SK-N-SH (cell line): ENCODE measurements at regions not wholly inside any gene's neighbourhood (a gene's known extent, or its start where the extent isn't known, plus 50 kb on each side); places are given as distances from the start of the nearest gene placed in this dataset.

Source experiments
- CTCF ChIA-PET: fragments of 300-600, 350-600 bp; formaldehyde crosslinking; extraction: SDS; loops from one replicate; lab custom pipeline; 2021; lab: Yijun Ruan, JAX
- POLR2A ChIA-PET: fragments of 350-600 bp; sonication (Branson Sonifier 250); formaldehyde crosslinking; extraction: SDS; loops from one replicate; lab custom pipeline; 2020; ENCODE audit warnings: antibody characterized with exemption, inconsistent platforms; lab: Yijun Ruan, JAX
- DNase-seq: peaks from one replicate; pipeline ENCODE4 v3.0.0; 2012
- H2AFZ ChIP-seq: fragments of 200-600 bp; sonication (generic); 2 replicates; pipeline ENCODE4 v1.8.1; 2016; ENCODE audit warnings: antibody characterized with exemption, mild to moderate bottlenecking, low read depth
- H3F3A ChIP-seq: fragments of 200-600 bp; sonication (generic); replicated peaks from 2 replicates; pipeline ENCODE3; 2016; ENCODE audit warnings: antibody characterized with exemption, mild to moderate bottlenecking; ENCODE audit not compliant: insufficient read depth
- H3K27ac ChIP-seq, 2 experiments: fragments of 200-500 bp in 1 of 2; fragments of 200-600 bp in 1 of 2; sonication (Bioruptor generic) in 1 of 2; sonication (generic), shearing (Covaris generic) in 1 of 2; 2 replicates each; pipeline versions ENCODE4 v1.5.1 to v1.6.1; 2014 to 2016; ENCODE audit warnings: low read depth in 2 of 2, inconsistent platforms in 1 of 2, low read length in 1 of 2, mild to moderate bottlenecking in 1 of 2, mixed read lengths in 1 of 2
- H3K27me3 ChIP-seq: fragments of 200-600 bp; sonication (generic), shearing (Covaris generic); 2 replicates; pipeline ENCODE4 v1.6.1; 2016; ENCODE audit warnings: mixed run types; ENCODE audit not compliant: insufficient read depth
- H3K36me3 ChIP-seq, 2 experiments: fragments of 200-500 bp in 1 of 2; fragments of 200-600 bp in 1 of 2; sonication (Bioruptor generic) in 1 of 2; sonication (generic) in 1 of 2; replicated peaks in 1 of 2; 2 replicates each; pipeline versions ENCODE3 to v1.5.1; 2014 to 2016; ENCODE audit warnings: low read length in 1 of 2, mild to moderate bottlenecking in 1 of 2; ENCODE audit not compliant: insufficient read depth in 2 of 2, control insufficient read depth in 1 of 2
- H3K4me1 ChIP-seq, 2 experiments: fragments of 200-500 bp in 1 of 2; fragments of 200-600 bp in 1 of 2; sonication (Bioruptor generic) in 1 of 2; sonication (generic), shearing (Covaris generic) in 1 of 2; 2 replicates each; pipeline versions ENCODE4 v1.5.1 to v1.6.1; 2014 to 2016; ENCODE audit warnings: low read depth in 1 of 2, low read length in 1 of 2, mixed run types in 1 of 2; ENCODE audit not compliant: insufficient read depth in 2 of 2, control insufficient read depth in 1 of 2
- H3K4me2 ChIP-seq: fragments of 200-600 bp; sonication (generic), shearing (Covaris generic); 2 replicates; pipeline ENCODE4 v1.6.1; 2017; ENCODE audit warnings: mixed run types
- H3K4me3 ChIP-seq, 2 experiments: fragments of 200-500 bp in 1 of 2; fragments of 200-600 bp in 1 of 2; sonication (Bioruptor generic) in 1 of 2; sonication (generic), shearing (Covaris generic) in 1 of 2; 2 replicates each; pipeline versions ENCODE4 v1.5.1 to v1.8.1; 2014 to 2016; ENCODE audit warnings: low read depth in 2 of 2, inconsistent platforms in 1 of 2, low read length in 1 of 2, mild to moderate bottlenecking in 1 of 2, mixed read lengths in 1 of 2, moderate library complexity in 1 of 2
- H3K79me2 ChIP-seq: fragments of 200-600 bp; sonication (generic); 2 replicates; pipeline ENCODE4 v1.8.1; 2017; ENCODE audit warnings: mild to moderate bottlenecking; ENCODE audit not compliant: insufficient read depth
- H3K9ac ChIP-seq: fragments of 200-600 bp; sonication (generic); 2 replicates; pipeline ENCODE4 v1.6.1; 2017; ENCODE audit warnings: mixed run types
- H3K9me2 ChIP-seq: fragments of 200-600 bp; sonication (generic); 2 replicates; pipeline ENCODE4 v1.6.1; 2017; ENCODE audit warnings: mixed run types
- H3K9me3 ChIP-seq: fragments of 200-600 bp; sonication (generic); 2 replicates; pipeline ENCODE4 v1.6.1; 2017; ENCODE audit warnings: mixed run types, mild to moderate bottlenecking, moderate library complexity
- H4K20me1 ChIP-seq: fragments of 200-600 bp; sonication (generic); 2 replicates; pipeline ENCODE4 v1.6.1; 2017; ENCODE audit warnings: mild to moderate bottlenecking, mixed run types; ENCODE audit not compliant: insufficient read depth
- CHD2 ChIP-seq: fragments of 150-350 bp; IDR thresholded peaks from 2 replicates; pipeline ENCODE4 v1.6.1; 2018; ENCODE audit warnings: low read length; ENCODE audit not compliant: partially characterized antibody
- CTCF ChIP-seq: fragments of 200-600 bp; sonication (generic); IDR thresholded peaks from 2 replicates; pipeline ENCODE4 v1.6.1; 2017; ENCODE audit warnings: antibody characterized with exemption, mild to moderate bottlenecking, moderate library complexity
- EZH2phosphoT487 ChIP-seq: fragments of 200-600 bp; sonication (generic); IDR thresholded peaks from 2 replicates; pipeline ENCODE4 v1.6.1; 2017; ENCODE audit warnings: low read depth, mixed run types, mild to moderate bottlenecking, antibody characterized with exemption, moderate library complexity, borderline replicate concordance
- FOXJ3 ChIP-seq: sonication (generic); formaldehyde crosslinking; IDR thresholded peaks from 2 replicates; pipeline ENCODE4 v1.5.1; 2020; ENCODE audit warnings: mild to moderate bottlenecking, missing genetic modification reagents
- GATA2 ChIP-seq: sonication (generic); formaldehyde crosslinking; IDR thresholded peaks from 2 replicates; pipeline ENCODE4 v1.5.0; 2020; ENCODE audit warnings: mild to moderate bottlenecking, missing genetic modification reagents
- MEF2A ChIP-seq: IDR thresholded peaks from 2 replicates; pipeline ENCODE4 v1.4.0; 2012; ENCODE audit warnings: low read depth, borderline replicate concordance
- NFIC ChIP-seq: IDR thresholded peaks from 2 replicates; pipeline ENCODE4 v1.4.0; 2012; ENCODE audit warnings: borderline replicate concordance
- PBX3 ChIP-seq: IDR thresholded peaks from 2 replicates; pipeline ENCODE4; 2012
- REST ChIP-seq: IDR thresholded peaks from 2 replicates; pipeline ENCODE4 v1.6.1; 2012; ENCODE audit warnings: mild to moderate bottlenecking, low read depth, low read length, moderate library complexity
- SIN3A ChIP-seq: IDR thresholded peaks from 2 replicates; pipeline ENCODE4 v1.6.1; 2012; ENCODE audit warnings: low read depth, mild to moderate bottlenecking, low read length, moderate library complexity, borderline replicate concordance
- SMC3 ChIP-seq: IDR thresholded peaks from 2 replicates; pipeline ENCODE4 v1.6.1; 2012; ENCODE audit warnings: low read depth, low read length, improper control_type of control experiment
- TEAD4 ChIP-seq: IDR thresholded peaks from 2 replicates; pipeline ENCODE4 v1.4.0; 2012; ENCODE audit warnings: mild to moderate bottlenecking, borderline replicate concordance; ENCODE audit not compliant: insufficient read depth
- WGBS: methylation state at CpG from one replicate; pipeline ENCODE4 v1.1.6; 2017; ENCODE audit warnings: low lambda C conversion rate; 5-methylcytosine and 5-hydroxymethylcytosine counted together

- no peak overlapping the region for H3K27ac ChIP-seq
- H2AFZ ChIP-seq, result no peak overlapping the region
- H3F3A ChIP-seq, result no peaks in the 10 kb centered on the region
- H3K27me3 ChIP-seq, result no peaks in the 10 kb centered on the region
- TF ChIP-seq FOXJ3 (CRISPR knock-in tag), result no peak
- no peak for TF ChIP-seq SMC3
- no peak for TF ChIP-seq EZH2phosphoT487
- TF ChIP-seq TEAD4, result no peak
- no peak for TF ChIP-seq REST
- no peak for TF ChIP-seq PBX3
- no peak for TF ChIP-seq GATA2 (CRISPR knock-in tag)
- no peak for TF ChIP-seq NFIC
- TF ChIP-seq MEF2A, result no peak
- TF ChIP-seq CHD2, result no peak
- TF ChIP-seq CTCF, result no peak
- no peak for TF ChIP-seq SIN3A
- TF ChIP-seq, all 33 proteins: peak for 0
- no peaks in the 10 kb centered on the region for H3K36me3 ChIP-seq
- WGBS, result 80% methylated on average over 5 of the region's 5 CpGs
- no peak overlapping the region for H3K4me3 ChIP-seq
- no peak overlapping the region for H3K4me2 ChIP-seq
- no peaks in the 10 kb centered on the region for H3K9me2 ChIP-seq
- CTCF ChIA-PET, result no interaction called here
- no peak for DNase-seq
- H3K9ac ChIP-seq, result no peak overlapping the region
- no peaks in the 10 kb centered on the region for H3K79me2 ChIP-seq
- H3K9me3 ChIP-seq, result no peaks in the 10 kb centered on the region
- POLR2A ChIA-PET, result no interaction called here
- no peaks in the 10 kb centered on the region for H4K20me1 ChIP-seq
- peaks cover 0 to 33% of the 10 kb centered on the region in 2 experiments; a peak in 2 of 4 replicates for H3K4me1 ChIP-seq
These were observed 175.1 kb upstream of the PMEPA1 start for GRCh38 chr20:57884956-57885355.
